Skeletal muscle satellite cell (primary cell): ENCODE measurements at regions not wholly inside any gene's neighbourhood (a gene's known extent, or its start where the extent isn't known, plus 50 kb on each side); places are given as distances from the start of the nearest gene placed in this dataset.
A peak's percentile ranks its signal among the peaks of the same experiment; 100 is the strongest.

ENCODE experiments used
- H3K27me3 ChIP-seq: 2 replicates; pipeline ENCODE4 v1.7.0; 2013; ENCODE audit warnings: low read length; ENCODE audit not compliant: control insufficient read depth, insufficient read depth
- H3K36me3 ChIP-seq: 2 replicates; pipeline ENCODE4 v1.7.0; 2013; ENCODE audit warnings: mild to moderate bottlenecking, control low read depth, low read length; ENCODE audit not compliant: insufficient read depth
- H3K4me1 ChIP-seq: 2 replicates; pipeline ENCODE4 v1.7.0; 2013; ENCODE audit warnings: low read length; ENCODE audit not compliant: control insufficient read depth, insufficient read depth
- H3K4me2 ChIP-seq: 2 replicates; pipeline ENCODE4 v1.7.0; 2013; ENCODE audit warnings: mild to moderate bottlenecking, low read length
- H3K4me3 ChIP-seq: 2 replicates; pipeline ENCODE4 v1.7.0; 2013; ENCODE audit warnings: low read length
- H3K9ac ChIP-seq: 2 replicates; pipeline ENCODE4 v1.7.0; 2013; ENCODE audit warnings: mild to moderate bottlenecking, low read depth, low read length, moderate library complexity
- H3K9me3 ChIP-seq: replicated peaks from 2 replicates; pipeline ENCODE4 v1.7.0; 2013; ENCODE audit warnings: mild to moderate bottlenecking, control low read depth, low read length

GRCh38 chr4:136865526-136865925 is 666.8 kb downstream of the PCDH18 start:
- Histone ChIP-seq H3K9ac (no peak overlapping the region), H3K36me3 (no peaks in the 10 kb centered on the region), H3K27me3 (no peaks in the 10 kb centered on the region), H3K4me2 (no peak overlapping the region), H3K4me3 (no peak overlapping the region), H3K9me3 (no peaks in the 10 kb centered on the region), H3K4me1 (peaks cover 7% of the 10 kb centered on the region)

GRCh38 chr4:136864604-136865185 is 667.6 kb downstream of the PCDH18 start:
- H3K27me3 ChIP-seq, result no peaks in the 10 kb centered on the region
- H3K36me3 ChIP-seq, result no peaks in the 10 kb centered on the region
- H3K9ac ChIP-seq, result no peak overlapping the region
- H3K4me1 ChIP-seq, result peaks cover 7% of the 10 kb centered on the region
- peak overlapping the region; percentile 30 for H3K4me2 ChIP-seq
- no peaks in the 10 kb centered on the region for H3K9me3 ChIP-seq
- H3K4me3 ChIP-seq, result no peak overlapping the region

DNA sequence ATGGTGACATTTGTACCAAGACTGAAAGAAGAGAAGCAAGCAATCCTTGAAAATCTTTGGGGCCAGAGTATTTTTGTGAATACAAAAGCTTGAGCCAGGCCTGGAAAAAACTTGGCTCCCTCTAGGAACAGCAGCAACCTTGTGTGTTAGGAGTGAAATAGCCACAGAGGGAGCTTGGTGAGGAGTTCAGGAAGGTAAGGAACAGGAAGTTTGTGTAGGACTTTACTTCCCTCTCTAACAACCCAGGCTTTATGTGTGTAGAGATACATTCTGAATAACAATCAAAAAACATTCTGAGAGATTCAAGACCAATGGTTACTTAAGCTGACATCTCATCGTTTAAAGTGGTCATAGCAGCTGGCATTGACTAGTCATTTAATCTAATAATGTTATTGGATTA is 668.5 kb downstream of the PCDH18 start:
- Histone ChIP-seq H3K4me3 (no peak overlapping the region), H3K4me1 (peaks cover 7% of the 10 kb centered on the region), H3K4me2 (no peak overlapping the region), H3K27me3 (no peaks in the 10 kb centered on the region), H3K9me3 (no peaks in the 10 kb centered on the region), H3K9ac (no peak overlapping the region), H3K36me3 (no peaks in the 10 kb centered on the region)

- no peak overlapping the region for H3K9ac ChIP-seq
- no peak overlapping the region for H3K4me2 ChIP-seq
- no peaks in the 10 kb centered on the region for H3K36me3 ChIP-seq
These were observed 669.6 kb downstream of the PCDH18 start for GRCh38 chr4:136862653-136863052.

DNA sequence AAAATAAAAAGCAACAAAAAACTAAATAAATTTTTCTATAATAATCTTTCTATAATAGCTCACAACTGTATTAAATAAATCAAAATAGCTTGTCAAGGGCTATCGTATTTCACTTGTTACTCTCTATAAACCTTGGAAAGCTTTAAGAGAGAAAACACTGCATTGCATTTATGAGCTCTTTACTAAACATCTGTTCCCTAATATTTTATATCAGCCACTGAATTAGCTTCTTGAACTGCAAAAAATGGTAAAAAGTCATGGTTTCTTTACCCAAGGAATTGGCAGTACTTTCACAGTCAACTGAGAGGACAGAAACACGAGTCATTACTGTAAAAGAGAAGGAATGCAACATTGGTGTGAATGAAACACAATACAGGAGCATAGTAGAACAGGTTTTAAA is 671.2 kb downstream of the PCDH18 start:
- Histone ChIP-seq H3K4me2 (no peak overlapping the region), H3K9me3 (no peaks in the 10 kb centered on the region), H3K36me3 (no peaks in the 10 kb centered on the region), H3K27me3 (no peaks in the 10 kb centered on the region), H3K4me3 (no peak overlapping the region), H3K9ac (no peak overlapping the region), H3K4me1 (peaks cover 7% of the 10 kb centered on the region)

More at GRCh38 chr4:136862653-136863052, 669.6 kb downstream of the PCDH18 start:
- Histone ChIP-seq H3K27me3 (no peaks in the 10 kb centered on the region), H3K4me1 (peaks cover 7% of the 10 kb centered on the region), H3K4me3 (no peak overlapping the region), H3K9me3 (no peaks in the 10 kb centered on the region)

DNA sequence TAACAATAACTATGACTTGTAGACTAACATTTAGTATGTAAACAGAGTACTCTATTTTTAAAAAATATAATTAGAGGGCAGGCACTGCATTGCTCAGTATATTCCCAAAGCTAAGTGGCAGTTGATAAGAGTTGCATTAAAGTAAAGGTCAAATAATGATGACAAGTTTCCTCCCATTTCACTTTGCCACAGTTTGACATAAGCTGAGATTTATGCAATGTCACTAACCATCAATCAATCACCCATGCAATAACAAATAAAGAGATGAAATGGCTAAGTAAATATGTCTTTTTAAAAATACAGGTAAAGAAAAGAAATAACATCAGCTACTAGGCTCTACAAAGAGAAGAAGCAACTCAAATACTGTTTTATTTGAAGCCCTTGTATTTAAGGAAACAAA is 673.4 kb downstream of the PCDH18 start:
- Histone ChIP-seq H3K9ac (no peak overlapping the region), H3K27me3 (no peaks in the 10 kb centered on the region), H3K36me3 (no peaks in the 10 kb centered on the region), H3K9me3 (no peaks in the 10 kb centered on the region), H3K4me2 (no peak overlapping the region), H3K4me3 (no peak overlapping the region), H3K4me1 (peaks cover 3% of the 10 kb centered on the region)

- no peaks in the 10 kb centered on the region for H3K9me3 ChIP-seq
- H3K4me2 ChIP-seq, result no peak overlapping the region
- no peak overlapping the region for H3K9ac ChIP-seq
- no peaks in the 10 kb centered on the region for H3K36me3 ChIP-seq
- H3K4me3 ChIP-seq, result no peak overlapping the region
- no peaks in the 10 kb centered on the region for H3K27me3 ChIP-seq
- no peaks in the 10 kb centered on the region for H3K4me1 ChIP-seq
These were observed 676.4 kb downstream of the PCDH18 start for GRCh38 chr4:136855886-136856285.

DNA sequence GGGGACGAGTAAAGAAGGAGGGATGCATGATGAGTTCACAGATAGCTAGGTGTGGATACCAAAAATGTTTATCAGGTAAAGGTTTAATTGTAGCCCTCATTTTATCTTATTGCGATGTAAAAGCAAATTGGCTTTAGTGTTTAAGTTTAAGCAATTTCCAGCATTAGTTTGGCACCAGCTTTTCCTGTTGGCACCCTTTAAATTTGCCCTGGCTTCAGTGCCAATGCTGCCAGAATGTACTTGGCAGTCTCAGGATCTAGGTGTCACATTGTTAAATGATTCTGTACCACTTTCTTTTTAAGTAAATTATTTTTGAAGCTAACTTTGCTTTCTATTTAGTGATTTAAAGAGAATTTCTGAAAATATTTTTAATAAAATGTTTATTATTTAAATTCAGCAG is 681.8 kb downstream of the PCDH18 start:
- no peak overlapping the region for H3K9ac ChIP-seq
- no peaks in the 10 kb centered on the region for H3K4me1 ChIP-seq
- no peaks in the 10 kb centered on the region for H3K36me3 ChIP-seq
- H3K27me3 ChIP-seq, result no peaks in the 10 kb centered on the region
- no peak overlapping the region for H3K4me3 ChIP-seq
- H3K4me2 ChIP-seq, result no peak overlapping the region
- H3K9me3 ChIP-seq, result no peaks in the 10 kb centered on the region

DNA sequence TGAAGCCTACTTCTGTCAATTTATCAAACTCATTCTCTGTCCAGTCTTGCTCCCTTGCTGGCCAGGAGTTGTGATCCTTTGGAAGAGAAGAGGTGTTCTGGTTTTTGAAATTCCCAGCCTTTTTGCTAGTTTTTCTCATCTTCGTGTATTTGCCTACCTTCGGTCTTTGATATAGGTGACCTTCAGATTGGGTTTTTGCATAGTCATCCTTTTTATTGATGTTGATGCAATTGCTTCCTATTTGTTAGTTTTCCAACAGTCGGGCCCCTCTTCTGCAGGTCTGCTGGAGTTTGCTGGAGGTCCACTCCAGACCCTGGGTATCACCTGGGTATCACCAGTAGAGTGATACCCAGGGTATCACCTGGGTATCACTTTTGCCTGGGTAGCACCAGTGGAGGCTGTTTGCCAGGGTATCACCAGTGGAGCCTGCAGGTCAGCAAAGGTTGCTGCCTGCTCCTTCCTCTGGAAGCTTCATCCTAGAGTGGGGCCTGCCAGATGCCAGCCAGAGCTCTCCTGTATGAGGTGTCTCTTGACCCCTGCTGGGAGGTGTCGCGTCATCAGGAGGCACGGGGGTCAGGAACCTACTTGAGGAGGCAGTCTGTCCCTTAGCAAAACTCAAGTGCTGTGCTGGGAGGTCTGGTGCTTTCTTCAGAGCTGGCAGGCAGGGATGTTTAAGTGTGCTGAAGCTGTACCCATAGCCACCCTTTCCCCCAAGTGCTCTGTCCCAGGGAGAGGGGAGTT is 684.2 kb downstream of the PCDH18 start:
- Histone ChIP-seq H3K4me2 (no peak overlapping the region), H3K9ac (no peak overlapping the region), H3K9me3 (no peaks in the 10 kb centered on the region), H3K27me3 (no peaks in the 10 kb centered on the region), H3K4me3 (no peak overlapping the region), H3K4me1 (no peaks in the 10 kb centered on the region), H3K36me3 (no peaks in the 10 kb centered on the region)

DNA sequence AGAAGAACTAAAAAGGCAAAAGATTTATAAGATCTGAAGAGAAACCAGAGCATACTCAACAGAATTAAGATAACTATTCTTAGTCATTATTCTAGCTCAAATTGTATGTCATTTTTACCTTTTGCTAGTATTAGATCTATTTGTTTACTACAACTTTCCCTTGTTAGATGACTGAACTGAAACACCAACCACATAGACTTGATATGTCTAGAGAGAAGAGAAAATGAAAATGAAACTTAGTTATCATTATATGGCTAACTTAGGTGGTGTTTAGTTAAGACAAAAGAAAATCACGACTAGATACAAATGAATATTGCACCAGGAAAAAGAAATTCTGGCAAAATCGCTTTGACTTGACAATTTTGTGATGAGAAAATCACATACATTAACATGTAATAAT is 690.8 kb downstream of the PCDH18 start:
- Histone ChIP-seq H3K36me3 (no peaks in the 10 kb centered on the region), H3K4me2 (no peak overlapping the region), H3K9me3 (no peaks in the 10 kb centered on the region), H3K9ac (no peak overlapping the region), H3K4me1 (no peaks in the 10 kb centered on the region), H3K27me3 (no peaks in the 10 kb centered on the region), H3K4me3 (no peak overlapping the region)

DNA sequence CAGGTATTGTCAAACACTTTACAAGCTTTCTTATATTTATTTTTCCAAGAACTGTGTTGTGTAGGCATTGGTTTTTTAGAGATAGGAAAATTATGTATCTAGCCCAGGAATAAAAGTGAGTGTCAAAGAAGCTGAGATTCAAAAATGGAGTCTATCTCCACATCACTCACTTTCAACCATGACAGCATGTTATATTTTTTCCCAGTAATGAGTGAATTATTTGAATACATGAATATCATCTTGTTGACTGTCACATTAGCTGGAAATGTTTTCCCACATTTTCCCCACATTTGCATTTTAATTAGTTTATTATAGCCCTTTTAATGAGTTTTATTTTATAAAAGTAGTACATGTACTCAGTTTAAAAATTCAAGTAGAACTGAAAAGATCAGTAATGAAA is 693.7 kb downstream of the PCDH18 start:
- Histone ChIP-seq H3K36me3 (no peaks in the 10 kb centered on the region), H3K9ac (no peak overlapping the region), H3K4me3 (no peak overlapping the region), H3K27me3 (no peaks in the 10 kb centered on the region), H3K4me2 (no peak overlapping the region), H3K9me3 (no peaks in the 10 kb centered on the region), H3K4me1 (no peaks in the 10 kb centered on the region)

GRCh38 chr4:136831553-136831952 is 700.7 kb downstream of the PCDH18 start:
- H3K4me1 ChIP-seq, result no peaks in the 10 kb centered on the region
- no peaks in the 10 kb centered on the region for H3K36me3 ChIP-seq
- H3K9me3 ChIP-seq, result no peaks in the 10 kb centered on the region
- H3K27me3 ChIP-seq, result no peaks in the 10 kb centered on the region
- no peak overlapping the region for H3K4me2 ChIP-seq
- no peak overlapping the region for H3K4me3 ChIP-seq
- H3K9ac ChIP-seq, result no peak overlapping the region
